GM12878 (cell line): ENCODE measurements at regions not wholly inside any gene's neighbourhood (a gene's known extent, or its start where the extent isn't known, plus 50 kb on each side); places are given as distances from the start of the nearest gene placed in this dataset.

Source experiments
- ATAC-seq: fragments of 200-7000 bp; cut with Tn5 transposase; 3 replicates; pipeline ENCODE4 v1.9.1; 2020; ENCODE audit warnings: mild to moderate bottlenecking, moderate library complexity
- BruUV-seq: library from RNA; stranded (reverse); fragments of 400-500 nt; replicated peaks from 2 replicates; lab custom pipeline; 2021; lab: Mats Ljungman, UMichigan
- CTCF ChIA-PET: fragments of 300-600 bp; sonication (Branson Sonifier 250); formaldehyde crosslinking; extraction: SDS; loops from one replicate; lab custom pipeline; 2021; ENCODE audit warnings: inconsistent platforms; lab: Yijun Ruan, JAX
- POLR2A ChIA-PET: fragments of 350-600 bp; formaldehyde crosslinking; extraction: SDS; loops from one replicate; lab custom pipeline; 2021; ENCODE audit warnings: inconsistent platforms; lab: Charles Lee
- RAD21 ChIA-PET: fragments of 300-600 bp; sonication (Branson Sonifier 250); formaldehyde crosslinking; loops from one replicate; lab custom pipeline; 2023; ENCODE audit warnings: antibody characterized with exemption; ENCODE audit not compliant: unreplicated experiment; lab: Charles Lee
- SMC1A ChIA-PET: fragments of 300-600 bp; sonication (Branson Sonifier 250); formaldehyde crosslinking; loops from one replicate; lab custom pipeline; 2023; ENCODE audit not compliant: unreplicated experiment, uncharacterized antibody; lab: Charles Lee
- DNase-seq: peaks from one replicate; pipeline ENCODE4 v3.0.0-alpha.2; 2011; ENCODE audit warnings: low read depth, low spot score
- FAIRE-seq: peaks from 3 replicates; lab custom pipeline; 2011; peaks lifted over from hg19 to GRCh38; lab: Jason Lieb, UNC
- H2AFZ ChIP-seq: 2 replicates; pipeline ENCODE4 v1.6.0; 2011; ENCODE audit warnings: low read depth, low read length, control low read depth; ENCODE audit not compliant: control insufficient read depth
- H3K27ac ChIP-seq: 2 replicates; pipeline ENCODE4 v1.5.1; 2011; ENCODE audit warnings: control low read depth; ENCODE audit not compliant: control insufficient read depth, insufficient read depth
- H3K27me3 ChIP-seq, 2 experiments: replicated peaks in 1 of 2; 2 replicates each; pipeline versions ENCODE4 v1.6.0 to v1.6.1; 2011; ENCODE audit warnings: low read length in 1 of 2; ENCODE audit not compliant: control insufficient read depth in 2 of 2, insufficient read depth in 2 of 2
- H3K36me3 ChIP-seq, 2 experiments: 2 replicates each; pipeline ENCODE4 v1.5.1; 2011; ENCODE audit warnings: low read length in 1 of 2; ENCODE audit not compliant: control insufficient read depth in 2 of 2, insufficient read depth in 2 of 2
- H3K4me1 ChIP-seq: 2 replicates; pipeline ENCODE4 v1.6.1; 2011; ENCODE audit warnings: mild to moderate bottlenecking, low read length, moderate library complexity, mixed read lengths; ENCODE audit not compliant: control insufficient read depth, insufficient read depth
- H3K4me2 ChIP-seq: 2 replicates; pipeline ENCODE4 v1.6.0; 2011; ENCODE audit warnings: control low read depth; ENCODE audit not compliant: control insufficient read depth, insufficient read depth
- H3K4me3 ChIP-seq: fragments of 200-600 bp; sonication (generic); 2 replicates; pipeline ENCODE4 v1.5.1; 2016
- H3K79me2 ChIP-seq: 2 replicates; pipeline ENCODE4 v1.6.0; 2011; ENCODE audit warnings: low read length; ENCODE audit not compliant: control insufficient read depth, insufficient read depth
- H3K9ac ChIP-seq: 2 replicates; pipeline ENCODE4 v1.8.0; 2011; ENCODE audit warnings: low read length, control low read depth, mixed read lengths; ENCODE audit not compliant: control insufficient read depth, insufficient read depth
- H3K9me3 ChIP-seq: replicated peaks from 3 replicates; pipeline ENCODE4 v1.5.1; 2011; ENCODE audit warnings: mild to moderate bottlenecking, low read length; ENCODE audit not compliant: control insufficient read depth, insufficient read depth
- H4K20me1 ChIP-seq: 2 replicates; pipeline ENCODE4 v1.6.0; 2011; ENCODE audit not compliant: control insufficient read depth, insufficient read depth
- CBFB ChIP-seq: IDR thresholded peaks from 2 replicates; pipeline ENCODE4 v1.6.1; 2016; ENCODE audit warnings: antibody characterized with exemption, low read depth
- CEBPB ChIP-seq, 2 experiments: fragments of 150-350 bp in 1 of 2; IDR thresholded peaks; 2 replicates each; pipeline ENCODE4 v1.6.1; 2012 to 2014; ENCODE audit warnings: low read depth in 2 of 2, low read length in 2 of 2, borderline replicate concordance in 1 of 2, inconsistent platforms in 1 of 2
- E2F4 ChIP-seq: IDR thresholded peaks from 2 replicates; pipeline ENCODE4 v1.6.1; 2012; ENCODE audit warnings: low read depth, low read length, improper control_type of control experiment
- ESRRA ChIP-seq: IDR thresholded peaks from 2 replicates; pipeline ENCODE4 v1.6.1; 2012; ENCODE audit warnings: mild to moderate bottlenecking, low read length, improper control_type of control experiment
- IKZF2 ChIP-seq, 2 experiments: fragments of 450-650 bp; IDR thresholded peaks; 2 replicates each; pipeline ENCODE4 v1.6.1; 2017; ENCODE audit warnings: mild to moderate bottlenecking in 2 of 2, moderate library complexity in 2 of 2
- MYB ChIP-seq: fragments of 150-350 bp; IDR thresholded peaks from 2 replicates; pipeline ENCODE4 v1.6.1; 2014; ENCODE audit warnings: mild to moderate bottlenecking, low read depth, low read length, borderline replicate concordance
- NFIC ChIP-seq: IDR thresholded peaks from 2 replicates; pipeline ENCODE4 v1.6.1; 2012; ENCODE audit warnings: low read depth, mild to moderate bottlenecking, inconsistent platforms, low read length, moderate library complexity
- NR2C1 ChIP-seq: fragments of 450-650 bp; IDR thresholded peaks from 2 replicates; pipeline ENCODE4 v1.6.1; 2017; ENCODE audit warnings: antibody characterized with exemption, mild to moderate bottlenecking, moderate library complexity
- SPI1 ChIP-seq: IDR thresholded peaks from 2 replicates; pipeline ENCODE4 v1.6.1; 2011; ENCODE audit warnings: low read depth, mild to moderate bottlenecking, low read length, moderate library complexity, borderline replicate concordance; ENCODE audit not compliant: insufficient read depth
- SREBF2 ChIP-seq: IDR thresholded peaks from 2 replicates; pipeline ENCODE4 v1.6.1; 2012; ENCODE audit warnings: mild to moderate bottlenecking, low read length
- SUZ12 ChIP-seq: fragments of 200-600 bp; sonication (generic); IDR thresholded peaks from one replicate; pipeline ENCODE4 v1.6.1; 2018; ENCODE audit warnings: antibody characterized with exemption, mild to moderate bottlenecking; ENCODE audit not compliant: unreplicated experiment
- ZNF687 ChIP-seq: fragments of 450-650 bp; IDR thresholded peaks from 2 replicates; pipeline ENCODE4 v1.6.1; 2017; ENCODE audit warnings: mild to moderate bottlenecking, moderate library complexity
- WGBS: methylation state at CpG from one replicate; pipeline ENCODE4 v1.1.6; 2016; ENCODE audit warnings: low lambda C conversion rate; ENCODE audit not compliant: insufficient replicate concordance, insufficient coverage; ENCODE audit errors: missing lambda C conversion rate; 5-methylcytosine and 5-hydroxymethylcytosine counted together
- in situ Hi-C: fragments of 300-500 bp; cut with MboI; formaldehyde crosslinking; loops from 9 replicates; pipeline ENCODE4 v1.14.3; 2018; ENCODE audit warnings: mixed read lengths
- intact Hi-C: fragments of 100-400 bp; cut with micrococcal nuclease; formaldehyde crosslinking; loops from one replicate; pipeline ENCODE4 v1.14.2; 2022; ENCODE audit not compliant: unreplicated experiment
- TF ChIP-seq, protein P1 (sequence below): fragments of 450-650 bp; IDR thresholded peaks from 2 replicates; pipeline ENCODE4 v1.6.1; 2014; ENCODE audit warnings: mild to moderate bottlenecking

DNA sequence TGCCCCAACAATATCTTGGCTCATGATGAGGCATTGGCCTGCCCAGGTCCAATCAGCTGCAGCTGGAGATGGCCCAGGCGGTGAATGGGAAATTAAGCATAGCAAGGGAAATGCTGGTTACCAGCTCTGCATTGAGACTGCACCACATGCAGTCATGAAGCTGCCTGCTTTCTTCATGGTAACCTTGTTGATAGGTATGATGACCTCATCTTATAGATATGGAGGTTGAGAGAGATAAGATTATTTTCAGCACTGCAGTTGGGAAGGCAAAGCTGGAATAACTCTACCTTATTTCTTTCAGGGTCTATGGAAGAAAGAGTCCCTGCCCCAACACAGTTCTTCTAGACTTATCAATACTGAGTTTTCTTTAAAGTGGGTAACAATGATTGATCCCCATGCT, 180.1 kb downstream of the ICE1 start:
- H3K4me1 ChIP-seq = no peaks in the 10 kb centered on the region
- no peak overlapping the region for H3K27ac ChIP-seq
- no peaks in the 10 kb centered on the region for H4K20me1 ChIP-seq
- FAIRE-seq = no peak
- ChIA-PET RAD21 (no interaction called here), SMC1A (interaction anchor here (0.6 kb wide), 1 partner anchor 939 kb away, joined by 3 read pairs; no protein-coding TSS in a partner anchor)
- no peak overlapping the region for H3K9ac ChIP-seq
- H3K36me3 ChIP-seq = no peaks in the 10 kb centered on the region
- no TSS peak for BruUV-seq
- in situ Hi-C loops (no loop called here), intact Hi-C loops (no loop called here)
- ATAC-seq = no peak
- H3K9me3 ChIP-seq = no peaks in the 10 kb centered on the region
- WGBS = 83% methylated on average over 1 of the region's 1 CpG
- DNase-seq = no peak
- H3K4me2 ChIP-seq = no peak overlapping the region
- no peak for TF ChIP-seq SUZ12
- no peak for TF ChIP-seq IKZF2 (IDR thresholded peaks at IDR 0.05)
- TF ChIP-seq, protein P1, sequence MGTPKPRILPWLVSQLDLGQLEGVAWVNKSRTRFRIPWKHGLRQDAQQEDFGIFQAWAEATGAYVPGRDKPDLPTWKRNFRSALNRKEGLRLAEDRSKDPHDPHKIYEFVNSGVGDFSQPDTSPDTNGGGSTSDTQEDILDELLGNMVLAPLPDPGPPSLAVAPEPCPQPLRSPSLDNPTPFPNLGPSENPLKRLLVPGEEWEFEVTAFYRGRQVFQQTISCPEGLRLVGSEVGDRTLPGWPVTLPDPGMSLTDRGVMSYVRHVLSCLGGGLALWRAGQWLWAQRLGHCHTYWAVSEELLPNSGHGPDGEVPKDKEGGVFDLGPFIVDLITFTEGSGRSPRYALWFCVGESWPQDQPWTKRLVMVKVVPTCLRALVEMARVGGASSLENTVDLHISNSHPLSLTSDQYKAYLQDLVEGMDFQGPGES = no peak
- no peak for TF ChIP-seq SREBF2
- TF ChIP-seq ESRRA = no peak
- TF ChIP-seq MYB = no peak
- no peak for TF ChIP-seq NR2C1
- no peak for TF ChIP-seq ZNF687
- no peak for TF ChIP-seq SPI1
- TF ChIP-seq NFIC = no peak
- no peak for TF ChIP-seq CEBPB (IDR thresholded peaks at IDR 0.05; ENCODE audit: borderline replicate concordance in 1 of 2, low read depth in 2 of 2, low read length in 2 of 2)
- no peak for TF ChIP-seq E2F4
- no peak for TF ChIP-seq CBFB
- TF ChIP-seq, all 136 proteins: peak for 0
- ChIA-PET CTCF (no interaction called here), POLR2A (no interaction called here)
- no peaks in the 10 kb centered on the region for H3K27me3 ChIP-seq
- H2AFZ ChIP-seq = no peak overlapping the region
- H3K79me2 ChIP-seq = no peaks in the 10 kb centered on the region
- no peak overlapping the region for H3K4me3 ChIP-seq
